ENCODE measurements at regions not wholly inside any gene's neighbourhood (a gene's known extent, or its start where the extent isn't known, plus 50 kb on each side); places are given as distances from the start of the nearest gene placed in this dataset.

DNA sequence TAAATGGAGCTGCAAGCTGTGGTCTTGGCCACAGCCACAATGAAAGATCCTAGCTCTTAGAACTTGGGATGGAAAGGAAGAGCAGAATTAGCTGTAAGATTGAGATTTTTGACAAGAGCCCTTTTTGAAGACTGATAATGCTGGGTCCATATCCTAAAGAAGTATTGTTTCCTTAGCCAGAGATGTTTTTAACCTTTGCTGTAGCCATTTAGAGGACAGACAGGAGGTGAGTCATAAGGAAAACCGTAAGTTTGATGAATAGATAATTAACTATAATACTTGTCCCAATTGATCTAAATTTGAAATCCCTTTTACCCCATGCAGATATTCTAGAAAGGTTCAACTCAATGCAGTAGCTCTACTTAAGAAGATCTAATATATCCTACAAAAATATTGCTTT, 213.7 kb downstream of the HTR1B start:
- H3K36me3 ChIP-seq (ENCODE audit: control insufficient read depth in 1 of 2, insufficient read depth in 2 of 2, low read length in 2 of 2), result no peaks in the 10 kb centered on the region
- H3K9me3 ChIP-seq (ENCODE audit: control insufficient read depth in 1 of 2, insufficient read depth in 1 of 2, low read depth in 1 of 2, low read length in 2 of 2), result no peaks in the 10 kb centered on the region
- H3K4me2 ChIP-seq (ENCODE audit: low read length), result no peak overlapping the region
- ATAC-seq, result no peak
- intact Hi-C loops (cut with micrococcal nuclease), result no loop called here
- no peak overlapping the region for H2AFZ ChIP-seq (ENCODE audit: low read depth, low read length, poor library complexity, severe bottlenecking)
- H3K79me2 ChIP-seq (ENCODE audit: insufficient read depth, low read length), result no peaks in the 10 kb centered on the region
- H3K9ac ChIP-seq (ENCODE audit: low read length), result no peak overlapping the region
- H3K27ac ChIP-seq (ENCODE audit: low read depth, low read length), result no peak overlapping the region
- no peaks in the 10 kb centered on the region for H3K27me3 ChIP-seq (ENCODE audit: insufficient read depth, low read length)
- no peak for DNase-seq (ENCODE audit: low read depth, low spot score)
- no peak for TF ChIP-seq YY1 (IDR thresholded peaks at IDR 0.05; ENCODE audit: extremely low read depth, insufficient replicate concordance, low read depth, low read length)
- TF ChIP-seq FOSL1 (IDR thresholded peaks at IDR 0.05; ENCODE audit: low read depth), result no peak
- TF ChIP-seq ZFX (IDR thresholded peaks at IDR 0.05), result no peak
- TF ChIP-seq ELF1 (IDR thresholded peaks at IDR 0.05; ENCODE audit: borderline replicate concordance, low read depth), result no peak
- TF ChIP-seq, protein P1, sequence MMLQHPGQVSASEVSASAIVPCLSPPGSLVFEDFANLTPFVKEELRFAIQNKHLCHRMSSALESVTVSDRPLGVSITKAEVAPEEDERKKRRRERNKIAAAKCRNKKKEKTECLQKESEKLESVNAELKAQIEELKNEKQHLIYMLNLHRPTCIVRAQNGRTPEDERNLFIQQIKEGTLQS (IDR thresholded peaks at IDR 0.05), result no peak
- no peak for TF ChIP-seq ZNF274 (IDR thresholded peaks at IDR 0.05; ENCODE audit: low read depth, low read length)
- no peak for TF ChIP-seq CEBPB (IDR thresholded peaks at IDR 0.05; ENCODE audit: low read depth)
- TF ChIP-seq SIN3A (IDR thresholded peaks at IDR 0.05; ENCODE audit: low read depth), result no peak
- no peak for TF ChIP-seq SRF (IDR thresholded peaks at IDR 0.05; ENCODE audit: low read depth)
- no peak for TF ChIP-seq TCF7L2 (IDR thresholded peaks at IDR 0.05; ENCODE audit: borderline replicate concordance, extremely low read depth, insufficient read depth, insufficient read length)
- TF ChIP-seq RAD21 (IDR thresholded peaks at IDR 0.05; ENCODE audit: low read depth), result no peak
- TF ChIP-seq, protein P2, sequence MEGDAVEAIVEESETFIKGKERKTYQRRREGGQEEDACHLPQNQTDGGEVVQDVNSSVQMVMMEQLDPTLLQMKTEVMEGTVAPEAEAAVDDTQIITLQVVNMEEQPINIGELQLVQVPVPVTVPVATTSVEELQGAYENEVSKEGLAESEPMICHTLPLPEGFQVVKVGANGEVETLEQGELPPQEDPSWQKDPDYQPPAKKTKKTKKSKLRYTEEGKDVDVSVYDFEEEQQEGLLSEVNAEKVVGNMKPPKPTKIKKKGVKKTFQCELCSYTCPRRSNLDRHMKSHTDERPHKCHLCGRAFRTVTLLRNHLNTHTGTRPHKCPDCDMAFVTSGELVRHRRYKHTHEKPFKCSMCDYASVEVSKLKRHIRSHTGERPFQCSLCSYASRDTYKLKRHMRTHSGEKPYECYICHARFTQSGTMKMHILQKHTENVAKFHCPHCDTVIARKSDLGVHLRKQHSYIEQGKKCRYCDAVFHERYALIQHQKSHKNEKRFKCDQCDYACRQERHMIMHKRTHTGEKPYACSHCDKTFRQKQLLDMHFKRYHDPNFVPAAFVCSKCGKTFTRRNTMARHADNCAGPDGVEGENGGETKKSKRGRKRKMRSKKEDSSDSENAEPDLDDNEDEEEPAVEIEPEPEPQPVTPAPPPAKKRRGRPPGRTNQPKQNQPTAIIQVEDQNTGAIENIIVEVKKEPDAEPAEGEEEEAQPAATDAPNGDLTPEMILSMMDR (IDR thresholded peaks at IDR 0.05 in 2 of 3, conservative IDR thresholded peaks at IDR 0.05 in 1 of 3; ENCODE audit: borderline replicate concordance in 1 of 3, insufficient read depth in 1 of 3, low read depth in 2 of 3, low read length in 2 of 3), result no peak
- TF ChIP-seq JUND (IDR thresholded peaks at IDR 0.05), result no peak
- TF ChIP-seq, protein P3, sequence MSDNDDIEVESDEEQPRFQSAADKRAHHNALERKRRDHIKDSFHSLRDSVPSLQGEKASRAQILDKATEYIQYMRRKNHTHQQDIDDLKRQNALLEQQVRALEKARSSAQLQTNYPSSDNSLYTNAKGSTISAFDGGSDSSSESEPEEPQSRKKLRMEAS (IDR thresholded peaks at IDR 0.05), result no peak
- TF ChIP-seq POLR2A (IDR thresholded peaks at IDR 0.05; ENCODE audit: borderline replicate concordance, extremely low read depth, insufficient read depth, insufficient read length), result no peak
- TF ChIP-seq POLR2AphosphoS5 (IDR thresholded peaks at IDR 0.05; ENCODE audit: low read depth, low read length), result no peak
- TF ChIP-seq, protein P4, sequence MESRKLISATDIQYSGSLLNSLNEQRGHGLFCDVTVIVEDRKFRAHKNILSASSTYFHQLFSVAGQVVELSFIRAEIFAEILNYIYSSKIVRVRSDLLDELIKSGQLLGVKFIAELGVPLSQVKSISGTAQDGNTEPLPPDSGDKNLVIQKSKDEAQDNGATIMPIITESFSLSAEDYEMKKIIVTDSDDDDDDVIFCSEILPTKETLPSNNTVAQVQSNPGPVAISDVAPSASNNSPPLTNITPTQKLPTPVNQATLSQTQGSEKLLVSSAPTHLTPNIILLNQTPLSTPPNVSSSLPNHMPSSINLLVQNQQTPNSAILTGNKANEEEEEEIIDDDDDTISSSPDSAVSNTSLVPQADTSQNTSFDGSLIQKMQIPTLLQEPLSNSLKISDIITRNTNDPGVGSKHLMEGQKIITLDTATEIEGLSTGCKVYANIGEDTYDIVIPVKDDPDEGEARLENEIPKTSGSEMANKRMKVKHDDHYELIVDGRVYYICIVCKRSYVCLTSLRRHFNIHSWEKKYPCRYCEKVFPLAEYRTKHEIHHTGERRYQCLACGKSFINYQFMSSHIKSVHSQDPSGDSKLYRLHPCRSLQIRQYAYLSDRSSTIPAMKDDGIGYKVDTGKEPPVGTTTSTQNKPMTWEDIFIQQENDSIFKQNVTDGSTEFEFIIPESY (IDR thresholded peaks at IDR 0.05; ENCODE audit: extremely low read depth, insufficient replicate concordance, low read length), result no peak
- TF ChIP-seq EZH2 (IDR thresholded peaks at IDR 0.05), result no peak
- TF ChIP-seq SP1 (IDR thresholded peaks at IDR 0.05; ENCODE audit: low read depth), result no peak
- RAD21 ChIA-PET (ENCODE audit: low non-redundant PET in 1 of 2, low total read pairs in 2 of 2, uncharacterized antibody in 2 of 2, unreplicated experiment in 2 of 2), result no interaction called here
- H3K4me1 ChIP-seq (ENCODE audit: control insufficient read depth in 1 of 2, insufficient read depth in 2 of 2, low read length in 2 of 2), result no peaks in the 10 kb centered on the region; a peak in 1 of 4 replicates
- POLR2A ChIA-PET, result no interaction called here
- BruUV-seq (replicated peaks), result no TSS peak
- CTCF ChIA-PET, result no interaction called here
- no peaks in the 10 kb centered on the region for H4K20me1 ChIP-seq (ENCODE audit: insufficient read depth)
- no peaks in the 10 kb centered on the region for H3K9me2 ChIP-seq (ENCODE audit: insufficient read depth)
- H3K4me3 ChIP-seq (replicated peaks in 1 of 2; ENCODE audit: low read depth in 1 of 2, low read length in 2 of 2), result no peak overlapping the region
